ENCODE measurements at regions not wholly inside any gene's neighbourhood (a gene's known extent, or its start where the extent isn't known, plus 50 kb on each side); places are given as distances from the start of the nearest gene placed in this dataset.

DNA sequence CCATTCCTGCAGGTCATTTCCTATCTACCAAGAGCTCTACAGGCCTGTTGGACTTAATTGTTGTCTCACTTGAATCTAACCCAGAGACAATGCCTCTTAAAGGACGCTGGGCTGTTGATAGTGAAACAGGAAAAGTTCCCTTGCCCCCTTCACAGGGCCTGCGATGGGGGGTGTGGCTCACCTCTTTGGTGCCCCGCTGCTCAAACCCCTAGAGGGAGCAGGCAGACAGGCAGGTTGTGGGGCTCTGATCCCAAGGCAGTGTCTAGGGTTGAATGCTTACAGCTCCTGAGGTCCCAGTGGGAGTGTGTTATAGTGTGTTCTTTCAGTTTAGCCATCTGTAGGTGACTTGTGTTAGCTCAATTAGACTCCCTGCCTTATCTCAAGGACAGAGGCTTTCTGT lies 68.0 kb downstream of the OTOR start:
- H3K79me2 ChIP-seq (ENCODE audit: insufficient read depth, low read length): no peaks in the 10 kb centered on the region
- H3K4me2 ChIP-seq (ENCODE audit: insufficient read depth, low read length): no peak overlapping the region
- no peaks in the 10 kb centered on the region for H4K20me1 ChIP-seq (ENCODE audit: insufficient read depth, low read length)
- H3K36me3 ChIP-seq (ENCODE audit: insufficient read depth, low read length): no peaks in the 10 kb centered on the region
- TF ChIP-seq, protein P1, sequence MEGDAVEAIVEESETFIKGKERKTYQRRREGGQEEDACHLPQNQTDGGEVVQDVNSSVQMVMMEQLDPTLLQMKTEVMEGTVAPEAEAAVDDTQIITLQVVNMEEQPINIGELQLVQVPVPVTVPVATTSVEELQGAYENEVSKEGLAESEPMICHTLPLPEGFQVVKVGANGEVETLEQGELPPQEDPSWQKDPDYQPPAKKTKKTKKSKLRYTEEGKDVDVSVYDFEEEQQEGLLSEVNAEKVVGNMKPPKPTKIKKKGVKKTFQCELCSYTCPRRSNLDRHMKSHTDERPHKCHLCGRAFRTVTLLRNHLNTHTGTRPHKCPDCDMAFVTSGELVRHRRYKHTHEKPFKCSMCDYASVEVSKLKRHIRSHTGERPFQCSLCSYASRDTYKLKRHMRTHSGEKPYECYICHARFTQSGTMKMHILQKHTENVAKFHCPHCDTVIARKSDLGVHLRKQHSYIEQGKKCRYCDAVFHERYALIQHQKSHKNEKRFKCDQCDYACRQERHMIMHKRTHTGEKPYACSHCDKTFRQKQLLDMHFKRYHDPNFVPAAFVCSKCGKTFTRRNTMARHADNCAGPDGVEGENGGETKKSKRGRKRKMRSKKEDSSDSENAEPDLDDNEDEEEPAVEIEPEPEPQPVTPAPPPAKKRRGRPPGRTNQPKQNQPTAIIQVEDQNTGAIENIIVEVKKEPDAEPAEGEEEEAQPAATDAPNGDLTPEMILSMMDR (IDR thresholded peaks at IDR 0.05; ENCODE audit: extremely low read depth, low read depth, low read length): no peak
- no peak overlapping the region for H2AFZ ChIP-seq (ENCODE audit: low read length)
- H3K27ac ChIP-seq (ENCODE audit: low read depth, low read length): no peak overlapping the region
- no peaks in the 10 kb centered on the region for H3K4me1 ChIP-seq (ENCODE audit: insufficient read depth, low read length)
- no peaks in the 10 kb centered on the region for H3K9me3 ChIP-seq (ENCODE audit: low read depth, low read length)
- DNase-seq (ENCODE audit: insufficient read length, low spot score, missing footprints): no peak
- H3K27me3 ChIP-seq (ENCODE audit: insufficient read depth, low read length): peaks cover 3% of the 10 kb centered on the region
- H3K4me3 ChIP-seq (ENCODE audit: insufficient read depth, low read length): no peak overlapping the region

DNA sequence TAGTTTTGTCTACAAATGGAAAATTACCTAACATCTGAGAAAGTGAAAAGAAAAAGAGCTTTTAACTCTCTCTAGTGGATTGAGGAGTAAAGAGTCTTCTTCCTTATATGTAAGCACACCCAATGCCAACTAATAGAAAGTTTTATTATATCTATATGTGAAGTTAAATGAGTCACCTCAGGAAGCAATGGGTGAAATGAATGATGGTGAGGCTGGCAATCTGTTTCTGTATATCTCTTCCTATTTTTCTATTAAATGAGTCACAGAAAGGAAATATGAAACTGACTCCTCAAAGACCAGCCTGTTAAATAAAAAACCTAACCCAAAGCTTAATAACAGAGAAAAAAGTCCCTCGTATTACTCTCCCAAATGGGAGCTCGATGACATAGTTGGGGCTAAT lies 71.3 kb downstream of the OTOR start:
- H3K9me3 ChIP-seq (ENCODE audit: low read depth, low read length): no peaks in the 10 kb centered on the region
- no peaks in the 10 kb centered on the region for H4K20me1 ChIP-seq (ENCODE audit: insufficient read depth, low read length)
- no peak overlapping the region for H3K4me3 ChIP-seq (ENCODE audit: insufficient read depth, low read length)
- no peak overlapping the region for H3K4me2 ChIP-seq (ENCODE audit: insufficient read depth, low read length)
- no peak overlapping the region for H2AFZ ChIP-seq (ENCODE audit: low read length)
- H3K36me3 ChIP-seq (ENCODE audit: insufficient read depth, low read length): no peaks in the 10 kb centered on the region
- H3K4me1 ChIP-seq (ENCODE audit: insufficient read depth, low read length): no peaks in the 10 kb centered on the region
- no peak overlapping the region for H3K27ac ChIP-seq (ENCODE audit: low read depth, low read length)
- no peaks in the 10 kb centered on the region for H3K79me2 ChIP-seq (ENCODE audit: insufficient read depth, low read length)
- no peak for DNase-seq (ENCODE audit: insufficient read length, low spot score, missing footprints)
- TF ChIP-seq, protein P1 (IDR thresholded peaks at IDR 0.05; ENCODE audit: extremely low read depth, low read depth, low read length): no peak
- peaks cover 1% of the 10 kb centered on the region for H3K27me3 ChIP-seq (ENCODE audit: insufficient read depth, low read length)

DNA sequence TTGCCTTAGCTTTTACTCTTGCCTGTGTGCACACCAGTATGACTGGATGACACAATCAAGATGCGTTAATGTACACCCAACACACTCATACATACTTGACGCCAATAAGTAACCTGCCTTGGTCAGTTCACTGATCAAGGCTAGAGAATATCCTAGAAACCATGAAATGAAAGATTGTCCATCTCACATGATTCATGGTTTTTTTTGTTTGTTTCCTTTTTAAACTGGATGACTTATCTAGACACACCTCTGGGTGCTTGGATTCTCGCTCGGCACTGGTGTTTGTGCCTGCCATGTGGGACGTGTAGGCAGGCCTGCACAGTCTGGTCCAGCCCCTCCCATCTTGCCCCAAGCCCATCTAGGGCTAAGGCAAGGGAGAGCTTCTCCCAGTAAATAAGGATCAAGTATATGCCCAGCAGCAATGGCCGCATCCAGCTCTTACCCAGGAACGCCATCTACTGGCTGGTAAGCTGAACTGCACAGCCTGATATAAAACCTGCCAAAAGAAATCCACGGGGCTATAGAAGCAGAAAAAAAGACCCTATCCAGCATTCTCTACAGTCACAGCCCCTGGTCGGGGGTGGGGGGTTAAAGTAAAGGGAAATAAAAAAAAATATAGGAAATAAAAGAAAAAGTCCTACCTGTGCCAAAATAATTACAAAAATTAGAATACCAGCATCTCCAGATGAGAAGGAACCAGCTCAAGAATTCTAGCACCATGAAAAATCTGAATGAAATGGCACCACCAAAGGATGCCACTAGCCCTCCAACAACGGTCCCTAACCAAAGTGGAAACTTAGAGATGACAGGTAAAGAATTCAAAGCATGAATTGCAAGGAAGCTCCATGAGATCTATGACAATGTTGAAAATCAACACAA lies 73.3 kb downstream of the OTOR start:
- no peak overlapping the region for H3K4me2 ChIP-seq (ENCODE audit: insufficient read depth, low read length)
- no peak overlapping the region for H3K27ac ChIP-seq (ENCODE audit: low read depth, low read length)
- H4K20me1 ChIP-seq (ENCODE audit: insufficient read depth, low read length): no peaks in the 10 kb centered on the region
- TF ChIP-seq, protein P1 (IDR thresholded peaks at IDR 0.05; ENCODE audit: extremely low read depth, low read depth, low read length): peak; percentile 92
- H3K79me2 ChIP-seq (ENCODE audit: insufficient read depth, low read length): no peaks in the 10 kb centered on the region
- no peak overlapping the region for H2AFZ ChIP-seq (ENCODE audit: low read length)
- no peak overlapping the region for H3K4me3 ChIP-seq (ENCODE audit: insufficient read depth, low read length)
- no peaks in the 10 kb centered on the region for H3K36me3 ChIP-seq (ENCODE audit: insufficient read depth, low read length)
- no peak for DNase-seq (ENCODE audit: insufficient read length, low spot score, missing footprints)
- H3K27me3 ChIP-seq (ENCODE audit: insufficient read depth, low read length): no peaks in the 10 kb centered on the region
- no peaks in the 10 kb centered on the region for H3K9me3 ChIP-seq (ENCODE audit: low read depth, low read length)
- H3K4me1 ChIP-seq (ENCODE audit: insufficient read depth, low read length): no peaks in the 10 kb centered on the region

DNA sequence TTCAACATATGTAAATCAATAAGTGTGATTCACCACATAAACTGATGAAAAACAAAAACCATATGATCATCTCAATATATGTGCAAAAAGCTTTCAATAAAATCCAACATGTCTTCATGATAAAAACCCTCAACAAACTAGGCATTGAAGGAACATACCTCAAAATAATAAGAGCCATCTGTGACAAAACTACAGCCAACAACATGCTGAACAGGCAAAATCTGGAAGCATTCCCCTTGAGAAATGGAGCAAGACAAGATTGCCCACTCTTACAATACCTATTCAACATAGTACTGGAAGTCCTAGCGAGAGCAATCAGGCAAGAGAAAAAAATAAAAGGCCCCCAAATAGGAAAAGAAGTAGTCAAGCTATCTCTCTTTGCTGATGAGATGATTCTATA lies 76.5 kb downstream of the OTOR start:
- H3K36me3 ChIP-seq (ENCODE audit: insufficient read depth, low read length): no peaks in the 10 kb centered on the region
- no peaks in the 10 kb centered on the region for H4K20me1 ChIP-seq (ENCODE audit: insufficient read depth, low read length)
- H3K27ac ChIP-seq (ENCODE audit: low read depth, low read length): no peak overlapping the region
- no peaks in the 10 kb centered on the region for H3K27me3 ChIP-seq (ENCODE audit: insufficient read depth, low read length)
- DNase-seq (ENCODE audit: insufficient read length, low spot score, missing footprints): no peak
- no peaks in the 10 kb centered on the region for H3K4me1 ChIP-seq (ENCODE audit: insufficient read depth, low read length)
- no peak overlapping the region for H2AFZ ChIP-seq (ENCODE audit: low read length)
- no peak overlapping the region for H3K4me2 ChIP-seq (ENCODE audit: insufficient read depth, low read length)
- H3K4me3 ChIP-seq (ENCODE audit: insufficient read depth, low read length): no peak overlapping the region
- TF ChIP-seq, protein P1 (IDR thresholded peaks at IDR 0.05; ENCODE audit: extremely low read depth, low read depth, low read length): no peak
- no peaks in the 10 kb centered on the region for H3K9me3 ChIP-seq (ENCODE audit: low read depth, low read length)
- no peaks in the 10 kb centered on the region for H3K79me2 ChIP-seq (ENCODE audit: insufficient read depth, low read length)
